Activated effector memory CD4-positive, alpha-beta T cell treated with anti-CD3 and anti-CD28 coated beads, Interleukin-2, amount 50 U/mL, for 16 hours (primary cell): ENCODE measurements at regions not wholly inside any gene's neighbourhood (a gene's known extent, or its start where the extent isn't known, plus 50 kb on each side); places are given as distances from the start of the nearest gene placed in this dataset.
"Not testable (repeated sequence)": the region's sequence is repeated elsewhere in the genome, so short reads cannot be mapped to it uniquely, and the experiment has no call there.

Experiments used
- DNase-seq: peaks from one replicate; pipeline ENCODE4 v3.0.0-alpha.2; 2020

- DNase-seq = no peak
Observed at GRCh38 chr1:190679454-190679853, 201.8 kb upstream of the BRINP3 start.

- DNase-seq = no peak
Observed at GRCh38 chr1:190679983-190680382, 202.3 kb upstream of the BRINP3 start.

GRCh38 chr1:190685676-190686075 is 208.0 kb upstream of the BRINP3 start:
- DNase-seq = no peak

- no peak for DNase-seq
Observed at GRCh38 chr1:190688096-190688495, 210.4 kb upstream of the BRINP3 start.

- DNase-seq = not testable (repeated sequence)
Observed at GRCh38 chr1:190698488-190698887, 220.8 kb upstream of the BRINP3 start.

- no peak for DNase-seq
Observed at GRCh38 chr1:190699165-190699564, 221.5 kb upstream of the BRINP3 start.

- no peak for DNase-seq
Observed at GRCh38 chr1:190708418-190709057, 230.9 kb upstream of the BRINP3 start.

GRCh38 chr1:190711069-190711468 is 233.4 kb upstream of the BRINP3 start:
- no peak for DNase-seq

GRCh38 chr1:190717055-190717454 is 239.4 kb upstream of the BRINP3 start:
- no peak for DNase-seq

- DNase-seq = no peak
Observed at GRCh38 chr1:190736971-190737590, 259.4 kb upstream of the BRINP3 start.

- no peak for DNase-seq
Observed at GRCh38 chr1:190738317-190738716, 260.7 kb upstream of the BRINP3 start.

- DNase-seq = no peak
Observed at GRCh38 chr1:190739926-190740325, 262.3 kb upstream of the BRINP3 start.

GRCh38 chr1:190747704-190748103 is 270.0 kb upstream of the BRINP3 start:
- DNase-seq = no peak

- DNase-seq = no peak
Observed at GRCh38 chr1:190752131-190752530, 274.5 kb upstream of the BRINP3 start.

GRCh38 chr1:190754666-190755065 is 277.0 kb upstream of the BRINP3 start:
- DNase-seq = no peak

- no peak for DNase-seq
Observed at GRCh38 chr1:190759807-190760206, 282.1 kb upstream of the BRINP3 start.

GRCh38 chr1:190762325-190762724 is 284.7 kb upstream of the BRINP3 start:
- no peak for DNase-seq

GRCh38 chr1:190792873-190793272 is 315.2 kb upstream of the BRINP3 start:
- no peak for DNase-seq

- no peak for DNase-seq
Observed at GRCh38 chr1:190807629-190808028, 330.0 kb upstream of the BRINP3 start.

GRCh38 chr1:190808035-190808434 is 330.4 kb upstream of the BRINP3 start:
- DNase-seq = no peak

GRCh38 chr1:190809312-190809711 is 331.6 kb upstream of the BRINP3 start:
- DNase-seq = no peak

GRCh38 chr1:190812996-190813395 is 335.3 kb upstream of the BRINP3 start:
- no peak for DNase-seq

GRCh38 chr1:190832511-190832910 is 354.8 kb upstream of the BRINP3 start:
- DNase-seq = no peak

GRCh38 chr1:190835658-190836057 is 358.0 kb upstream of the BRINP3 start:
- DNase-seq = no peak

- DNase-seq = not testable (repeated sequence)
Observed at GRCh38 chr1:190837200-190837599, 359.5 kb upstream of the BRINP3 start.
